ENCODE measurements at regions not wholly inside any gene's neighbourhood (a gene's known extent, or its start where the extent isn't known, plus 50 kb on each side); places are given as distances from the start of the nearest gene placed in this dataset.
A peak's percentile ranks its signal among the peaks of the same experiment; 100 is the strongest.

DNA sequence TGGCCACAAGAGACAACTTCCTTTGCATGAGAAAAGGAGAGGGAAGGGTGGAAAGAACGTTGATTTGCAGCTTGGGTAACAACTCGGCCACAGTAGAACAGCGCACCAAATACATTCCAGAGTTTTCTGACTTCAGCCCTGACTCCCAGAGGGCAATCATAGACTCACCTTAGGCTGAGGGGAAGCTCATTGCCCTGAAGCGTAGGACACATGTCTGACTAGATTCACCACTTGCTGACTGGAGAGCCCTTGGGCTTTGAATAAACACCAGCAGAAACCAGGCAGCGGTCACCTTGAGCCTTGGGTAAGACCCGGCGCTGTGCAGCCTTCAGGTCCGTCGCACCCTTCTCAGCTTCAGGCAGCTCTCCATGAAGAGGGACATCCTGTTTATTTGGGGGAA lies 151.8 kb upstream of the GRIA4 start:
- no peak overlapping the region for H3K4me3 ChIP-seq
- no peaks in the 10 kb centered on the region for H3K4me1 ChIP-seq
- intact Hi-C loops (cut with DNase I), result no loop called here
- ATAC-seq, result no peak
- no peak overlapping the region for H3K27ac ChIP-seq
- H3K9me3 ChIP-seq, result no peaks in the 10 kb centered on the region
- no peaks in the 10 kb centered on the region for H3K36me3 ChIP-seq
- DNase-seq, result no peak
- TF ChIP-seq, protein P1, sequence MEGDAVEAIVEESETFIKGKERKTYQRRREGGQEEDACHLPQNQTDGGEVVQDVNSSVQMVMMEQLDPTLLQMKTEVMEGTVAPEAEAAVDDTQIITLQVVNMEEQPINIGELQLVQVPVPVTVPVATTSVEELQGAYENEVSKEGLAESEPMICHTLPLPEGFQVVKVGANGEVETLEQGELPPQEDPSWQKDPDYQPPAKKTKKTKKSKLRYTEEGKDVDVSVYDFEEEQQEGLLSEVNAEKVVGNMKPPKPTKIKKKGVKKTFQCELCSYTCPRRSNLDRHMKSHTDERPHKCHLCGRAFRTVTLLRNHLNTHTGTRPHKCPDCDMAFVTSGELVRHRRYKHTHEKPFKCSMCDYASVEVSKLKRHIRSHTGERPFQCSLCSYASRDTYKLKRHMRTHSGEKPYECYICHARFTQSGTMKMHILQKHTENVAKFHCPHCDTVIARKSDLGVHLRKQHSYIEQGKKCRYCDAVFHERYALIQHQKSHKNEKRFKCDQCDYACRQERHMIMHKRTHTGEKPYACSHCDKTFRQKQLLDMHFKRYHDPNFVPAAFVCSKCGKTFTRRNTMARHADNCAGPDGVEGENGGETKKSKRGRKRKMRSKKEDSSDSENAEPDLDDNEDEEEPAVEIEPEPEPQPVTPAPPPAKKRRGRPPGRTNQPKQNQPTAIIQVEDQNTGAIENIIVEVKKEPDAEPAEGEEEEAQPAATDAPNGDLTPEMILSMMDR (IDR thresholded peaks at IDR 0.05), result no peak
- no peaks in the 10 kb centered on the region for H3K27me3 ChIP-seq (ENCODE audit: low read depth)

DNA sequence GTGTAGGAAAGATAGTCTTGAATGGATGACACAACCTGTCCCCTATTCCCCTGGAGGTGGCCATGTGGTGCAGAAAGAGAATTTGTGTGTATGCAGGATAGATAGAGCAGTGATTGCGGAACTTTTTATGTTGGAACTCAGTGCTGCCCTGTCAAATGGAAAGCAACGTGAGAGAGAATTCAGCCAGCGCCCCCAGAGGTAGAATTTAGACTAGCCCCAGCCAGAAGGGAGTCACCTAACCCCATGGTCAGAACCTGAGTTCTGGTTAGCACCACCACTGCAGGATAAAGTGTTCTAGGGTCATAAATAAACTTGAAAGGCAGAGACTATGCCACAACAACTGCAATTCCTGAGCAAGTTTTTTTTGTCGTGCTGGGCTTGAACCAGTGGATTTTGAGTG lies 152.9 kb upstream of the GRIA4 start:
- intact Hi-C loops (cut with DNase I), result no loop called here
- Histone ChIP-seq H3K4me1 (no peaks in the 10 kb centered on the region), H3K4me3 (no peak overlapping the region), H3K36me3 (no peaks in the 10 kb centered on the region), H3K9me3 (no peaks in the 10 kb centered on the region), H3K27me3 (ENCODE audit: low read depth) (no peaks in the 10 kb centered on the region), H3K27ac (no peak overlapping the region)
- DNase-seq, result no peak
- TF ChIP-seq, protein P1 (IDR thresholded peaks at IDR 0.05), result no peak
- ATAC-seq, result no peak

DNA sequence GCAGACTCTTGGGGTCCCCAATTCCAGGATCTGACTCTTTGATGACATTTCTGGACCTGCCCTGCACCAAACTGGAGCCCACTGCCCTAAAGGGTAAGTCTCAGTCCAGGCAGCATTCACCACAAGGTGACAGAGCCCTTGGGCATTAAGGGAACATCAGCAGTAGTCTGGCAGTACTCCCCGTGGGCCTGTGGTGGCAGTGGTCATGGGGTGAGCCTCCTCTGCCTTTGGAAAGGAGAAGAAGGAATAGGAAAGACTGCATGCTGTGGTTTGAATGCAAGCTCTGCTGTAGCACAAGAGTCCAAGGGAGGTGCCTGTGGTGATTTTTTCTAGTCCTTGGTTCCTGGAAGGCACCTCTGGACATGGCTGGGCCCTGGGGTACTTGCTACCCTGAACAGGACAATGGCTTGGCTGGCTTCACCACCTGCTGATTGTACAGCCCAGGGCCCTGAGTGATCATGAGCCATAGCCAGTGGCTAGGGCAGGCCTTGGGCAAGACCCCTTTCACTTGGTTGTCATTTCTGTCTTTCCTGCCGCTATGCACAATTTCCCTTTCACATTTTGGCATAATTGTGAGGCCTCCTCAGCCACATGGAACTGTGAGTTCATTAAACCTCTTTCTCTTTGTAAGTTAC lies 160.7 kb upstream of the GRIA4 start:
- ATAC-seq (peak in 1 of 2 donors; percentile 30), DNase-seq (no peak)
- H3K4me3 ChIP-seq, result no peak overlapping the region
- H3K9me3 ChIP-seq, result no peaks in the 10 kb centered on the region
- no peak overlapping the region for H3K27ac ChIP-seq
- no peaks in the 10 kb centered on the region for H3K4me1 ChIP-seq
- H3K36me3 ChIP-seq, result no peaks in the 10 kb centered on the region
- intact Hi-C loops (cut with DNase I), result no loop called here
- H3K27me3 ChIP-seq (ENCODE audit: low read depth), result no peaks in the 10 kb centered on the region
- TF ChIP-seq, protein P1 (IDR thresholded peaks at IDR 0.05), result no peak

GRCh38 chr11:105448703-105449079 lies 161.2 kb upstream of the GRIA4 start:
- H3K36me3 ChIP-seq, result no peaks in the 10 kb centered on the region
- H3K27ac ChIP-seq, result no peak overlapping the region
- DNase-seq (no peak), ATAC-seq (peak in 1 of 2 donors; percentile 13)
- H3K4me3 ChIP-seq, result no peak overlapping the region
- intact Hi-C loops (cut with DNase I), result no loop called here
- TF ChIP-seq, protein P1 (IDR thresholded peaks at IDR 0.05), result no peak
- H3K27me3 ChIP-seq (ENCODE audit: low read depth), result no peaks in the 10 kb centered on the region
- H3K9me3 ChIP-seq, result no peaks in the 10 kb centered on the region
- H3K4me1 ChIP-seq, result no peaks in the 10 kb centered on the region

GRCh38 chr11:105447936-105448702 lies 161.8 kb upstream of the GRIA4 start:
- TF ChIP-seq, protein P1 (IDR thresholded peaks at IDR 0.05), result no peak
- Histone ChIP-seq H3K9me3 (no peaks in the 10 kb centered on the region), H3K27me3 (ENCODE audit: low read depth) (no peaks in the 10 kb centered on the region), H3K36me3 (no peaks in the 10 kb centered on the region), H3K4me3 (no peak overlapping the region), H3K27ac (no peak overlapping the region), H3K4me1 (no peaks in the 10 kb centered on the region)
- peak in 1 of 2 donors; percentile 17 for ATAC-seq
- DNase-seq, result no peak
- intact Hi-C loops (cut with DNase I), result no loop called here

Data from lower lobe of right lung (tissue), 2 donors.